GM19372 (cell line): ENCODE measurements at regions not wholly inside any gene's neighbourhood (a gene's known extent, or its start where the extent isn't known, plus 50 kb on each side); places are given as distances from the start of the nearest gene placed in this dataset.

Source experiments
- ATAC-seq: cut with Tn5 transposase; IDR thresholded peaks from one replicate; pipeline ENCODE4 v1.9.1; 2021; ENCODE audit warnings: mild to moderate bottlenecking, low read depth, moderate library complexity; ENCODE audit not compliant: unreplicated experiment

DNA sequence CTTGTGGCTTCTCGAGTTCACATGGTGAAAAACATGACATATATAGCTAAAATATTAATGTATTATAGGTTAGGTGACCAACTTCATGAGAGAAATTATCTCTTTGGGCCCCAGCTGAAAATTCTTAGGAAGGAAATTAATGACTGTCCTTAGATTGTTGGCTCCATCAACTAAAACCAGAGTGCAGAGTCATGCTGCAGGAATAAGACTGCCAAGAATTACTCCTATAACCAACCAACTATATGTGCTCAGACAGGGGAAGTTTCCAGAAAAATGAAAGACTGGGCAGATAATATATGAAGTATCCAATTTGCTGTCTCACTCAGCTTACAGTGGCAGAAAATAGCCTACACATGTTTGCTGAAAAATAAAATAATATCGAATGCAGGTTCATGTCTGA, 71.0 kb upstream of the TMEFF2 start:
- no peak for ATAC-seq

DNA sequence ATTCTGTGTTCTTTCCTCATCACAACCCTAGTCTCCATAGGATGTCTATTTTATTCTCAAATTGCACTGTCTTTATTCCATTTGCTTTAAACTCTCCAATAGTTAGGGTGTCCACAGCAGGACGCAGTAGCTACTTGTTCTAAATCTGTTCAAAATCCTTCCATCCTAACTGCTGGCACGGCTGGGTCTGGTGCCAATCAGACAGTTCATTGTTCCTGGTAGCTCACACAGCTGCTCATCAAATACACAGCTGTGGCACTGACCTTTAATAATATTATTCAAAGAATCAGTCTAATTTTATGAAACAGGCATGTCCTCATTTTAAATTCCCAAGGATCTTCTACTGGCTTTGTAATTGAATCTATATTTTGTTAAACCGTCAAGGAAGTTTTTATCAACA, 59.7 kb upstream of the TMEFF2 start:
- no peak for ATAC-seq

DNA sequence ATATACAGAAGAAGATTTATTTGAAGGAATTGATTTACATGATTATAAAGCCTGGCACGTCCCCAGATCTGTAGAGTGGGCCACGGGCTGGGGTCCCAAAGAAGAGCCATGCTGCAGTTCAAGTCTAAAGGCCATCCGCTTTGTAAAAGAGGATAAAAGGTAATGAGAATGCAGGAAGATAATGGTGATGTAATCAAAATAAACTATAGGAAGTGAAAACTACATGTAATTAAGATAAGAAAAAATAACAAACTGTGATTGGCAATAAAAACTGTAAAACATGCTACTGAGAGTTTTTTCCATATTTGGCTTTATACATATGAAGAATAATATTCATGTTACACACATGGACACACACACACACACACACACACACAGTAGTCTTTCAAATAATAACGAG, 59.0 kb upstream of the TMEFF2 start:
- no peak for ATAC-seq

DNA sequence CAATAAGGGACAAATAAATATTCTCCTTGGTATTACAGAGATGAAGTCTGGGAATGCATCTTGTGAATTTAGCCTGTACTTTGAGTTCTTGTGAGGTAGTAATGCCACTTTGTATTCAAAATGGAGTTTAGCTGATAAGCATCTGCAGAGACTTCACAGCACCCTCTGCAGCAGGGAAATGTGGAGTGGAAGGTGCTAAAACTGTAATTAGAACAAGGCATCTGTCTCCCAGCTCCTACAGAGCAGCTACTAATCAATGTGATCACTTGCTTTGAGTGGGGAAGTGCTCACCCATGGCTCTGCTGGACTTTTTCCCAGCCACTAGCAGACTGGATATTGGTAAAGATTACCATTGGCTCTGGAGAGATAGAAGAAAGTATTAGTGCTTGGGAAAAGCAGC, 56.2 kb upstream of the TMEFF2 start:
- ATAC-seq: no peak

DNA sequence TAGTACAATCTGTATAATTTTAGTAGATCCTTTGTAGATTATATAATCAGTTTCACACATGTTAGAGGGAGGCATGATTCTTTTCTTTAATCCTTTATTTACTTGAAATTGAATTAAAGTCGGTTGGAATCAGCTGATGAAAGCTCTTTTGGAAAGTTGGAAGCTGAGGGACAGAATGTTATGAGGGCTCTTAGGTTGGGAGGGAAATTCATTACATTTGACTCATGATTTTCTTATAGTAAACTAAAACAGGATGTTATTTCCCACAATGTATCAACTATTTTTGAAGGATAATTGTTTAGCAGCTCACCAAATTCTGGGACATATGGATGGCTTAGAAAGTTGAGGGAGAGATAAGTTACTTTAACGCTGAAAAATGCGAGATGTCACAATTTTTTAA, 52.7 kb upstream of the TMEFF2 start:
- no peak for ATAC-seq

DNA sequence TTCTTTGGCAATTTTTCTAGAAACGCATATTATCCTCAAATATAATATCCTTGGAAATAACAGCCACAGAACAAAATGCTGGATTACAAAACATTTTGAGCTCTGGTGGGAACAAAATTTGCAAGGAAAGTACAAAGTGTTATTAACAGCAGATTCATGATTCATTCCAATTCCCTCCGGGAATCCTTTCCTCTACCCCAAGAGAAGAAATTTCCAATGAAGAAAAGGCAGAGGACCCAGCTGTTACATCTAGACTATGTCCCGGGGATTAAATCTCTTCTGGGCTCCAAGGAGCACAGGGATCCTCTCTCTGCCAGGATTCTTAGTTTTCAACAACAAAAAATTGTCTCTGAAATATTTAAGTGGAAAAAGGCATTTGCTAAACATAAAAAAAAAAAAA, 51.6 kb upstream of the TMEFF2 start:
- no peak for ATAC-seq

DNA sequence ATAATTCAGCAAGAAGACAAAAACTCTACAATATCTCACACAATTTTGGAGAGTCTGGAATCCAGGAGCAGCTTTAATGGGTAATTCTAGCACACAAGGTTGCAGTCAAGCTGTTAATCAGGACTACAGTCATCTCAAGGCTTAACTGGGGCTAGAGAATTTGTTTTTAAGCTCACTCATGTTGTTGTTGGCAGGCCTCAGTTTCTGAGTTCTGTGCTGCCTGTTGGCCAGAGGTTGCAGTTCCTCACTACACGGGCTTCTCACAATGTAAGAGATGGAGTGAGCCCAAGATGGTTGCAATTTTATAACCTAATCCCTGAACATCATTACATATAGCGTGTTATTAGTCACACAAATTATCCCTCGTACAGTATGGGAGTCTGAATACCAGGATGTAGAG, 50.6 kb upstream of the TMEFF2 start:
- ATAC-seq: no peak
